ENCODE measurements at regions not wholly inside any gene's neighbourhood (a gene's known extent, or its start where the extent isn't known, plus 50 kb on each side); places are given as distances from the start of the nearest gene placed in this dataset.

GRCh38 chr1:219266524-219266923, 92.8 kb downstream of the LYPLAL1 start:
- intact Hi-C loops (cut with DNase I) = no loop called here
- Histone ChIP-seq H3K36me3 (no peaks in the 10 kb centered on the region), H3K9me3 (no peaks in the 10 kb centered on the region), H3K27ac (no peak overlapping the region), H3K4me3 (no peak overlapping the region), H3K27me3 (no peaks in the 10 kb centered on the region), H3K4me1 (no peaks in the 10 kb centered on the region)
- no peak for ATAC-seq
- no peak for DNase-seq
- TF ChIP-seq CTCF (IDR thresholded peaks at IDR 0.05) (no peak), POLR2A (IDR thresholded peaks at IDR 0.05) (no peak)
- 84% methylated on average over 2 of the region's 2 CpGs for WGBS (ENCODE audit: insufficient coverage, low coverage, low lambda C conversion rate, missing lambda C conversion rate)

- intact Hi-C loops (cut with DNase I) = no loop called here
- WGBS (ENCODE audit: insufficient coverage, low coverage, low lambda C conversion rate, missing lambda C conversion rate) = 90% methylated on average over 2 of the region's 2 CpGs
- ATAC-seq = no peak
These were observed 91.4 kb downstream of the LYPLAL1 start for GRCh38 chr1:219265026-219265515.

GRCh38 chr1:219264561-219264960, 90.9 kb downstream of the LYPLAL1 start:
- intact Hi-C loops (cut with DNase I) = no loop called here
- WGBS (ENCODE audit: insufficient coverage, low coverage, low lambda C conversion rate, missing lambda C conversion rate) = 69% methylated on average over 5 of the region's 5 CpGs
- TF ChIP-seq POLR2A (IDR thresholded peaks at IDR 0.05) (no peak), CTCF (IDR thresholded peaks at IDR 0.05) (no peak)
- ATAC-seq (no peak), DNase-seq (no peak)
- H3K27me3 ChIP-seq = no peaks in the 10 kb centered on the region
- no peak overlapping the region for H3K4me3 ChIP-seq
- H3K27ac ChIP-seq = no peak overlapping the region
- H3K36me3 ChIP-seq = no peaks in the 10 kb centered on the region
- no peaks in the 10 kb centered on the region for H3K4me1 ChIP-seq
- peaks cover 0 to 5% (median 0%) of the 10 kb centered on the region in 4 donors for H3K9me3 ChIP-seq

More at GRCh38 chr1:219265026-219265515, 91.4 kb downstream of the LYPLAL1 start:
- Histone ChIP-seq H3K4me3 (no peak overlapping the region), H3K4me1 (no peaks in the 10 kb centered on the region), H3K27ac (no peak overlapping the region), H3K36me3 (no peaks in the 10 kb centered on the region), H3K27me3 (no peaks in the 10 kb centered on the region), H3K9me3 (peaks cover 0 to 5% (median 0%) of the 10 kb centered on the region in 4 donors)
- TF ChIP-seq CTCF (IDR thresholded peaks at IDR 0.05) = no peak
- no peak for TF ChIP-seq POLR2A (IDR thresholded peaks at IDR 0.05)
- DNase-seq = no peak
